ENCODE measurements at regions not wholly inside any gene's neighbourhood (a gene's known extent, or its start where the extent isn't known, plus 50 kb on each side); places are given as distances from the start of the nearest gene placed in this dataset.
A peak's percentile ranks its signal among the peaks of the same experiment; 100 is the strongest.

DNA sequence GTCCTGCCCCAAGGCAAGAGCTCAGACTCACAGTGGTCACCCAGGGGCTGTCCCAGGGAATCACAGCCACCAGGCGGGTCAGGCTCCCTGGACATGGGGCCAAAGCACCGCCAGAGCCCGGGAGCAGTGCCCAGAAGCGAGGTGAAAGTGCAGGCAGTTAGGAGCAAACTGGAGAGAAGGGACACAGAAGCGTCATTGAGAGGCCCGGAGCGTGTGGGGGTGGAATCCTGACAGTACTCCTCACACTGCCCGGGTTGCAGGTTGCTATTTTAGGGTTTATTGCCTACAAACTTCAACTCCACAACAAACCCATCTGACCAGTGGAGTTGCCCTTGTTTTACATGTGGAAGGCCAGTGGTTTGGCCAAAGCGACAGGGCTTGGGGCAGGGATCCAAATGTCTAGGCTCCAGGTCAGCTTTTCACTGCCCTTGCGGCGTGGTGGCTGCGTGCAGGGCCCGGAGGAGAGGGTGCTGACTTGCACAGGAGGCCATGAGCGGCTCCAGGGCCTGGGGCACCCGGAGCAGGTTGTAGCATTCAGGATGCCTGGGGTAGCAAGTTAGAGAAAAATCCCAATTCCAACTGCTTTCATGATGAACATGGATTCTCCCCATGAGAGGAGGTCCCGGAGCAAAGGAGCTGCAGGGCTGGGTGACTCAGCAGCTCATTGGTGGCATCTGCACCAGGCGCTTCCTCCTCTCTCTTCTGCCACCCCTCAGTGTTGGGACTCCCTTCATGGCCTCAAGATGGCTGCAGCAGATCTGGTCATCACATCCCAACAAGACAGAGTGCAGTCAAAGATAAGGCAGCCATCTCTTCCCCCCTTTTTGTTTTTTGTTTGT lies 112.3 kb upstream of the NCOR2 start:
- POLR2A ChIA-PET (ENCODE audit: unreplicated experiment) = no interaction called here
- Histone ChIP-seq H3K23ac (ENCODE audit: low read depth, low read length) (no peak overlapping the region), H3K9ac (ENCODE audit: low read depth, low read length) (no peak overlapping the region), H2BK20ac (ENCODE audit: low read depth, low read length) (0 out of 2 replicates have a peak overlapping the region, but pooled peaks have one; percentile 13), H4K91ac (ENCODE audit: insufficient read depth, low read depth, low read length) (peak overlapping the region; percentile 51; the same call in 1 of the 2 replicates), H3K4me1 (ENCODE audit: control insufficient read depth, insufficient read depth, low read length) (peaks cover 33% of the 10 kb centered on the region), H2BK5ac (ENCODE audit: low read depth, low read length, poor library complexity, severe bottlenecking) (no peak overlapping the region), H2AK9ac (replicated peaks; ENCODE audit: low read depth, low read length, poor library complexity) (peak overlapping the region; percentile 68), H3K79me1 (ENCODE audit: low read depth in 1 of 2, low read length in 2 of 2) (peaks cover 0 to 6% of the 10 kb centered on the region in 2 experiments; a peak in 1 of 4 replicates), H3K27ac (ENCODE audit: insufficient read depth, low read length) (no peak overlapping the region), H4K8ac (ENCODE audit: low read depth in 2 of 2, low read length in 2 of 2) (no peak overlapping the region; a peak in 1 of 4 replicates), H3K4me2 (ENCODE audit: low read depth, low read length) (no peak overlapping the region), H4K5ac (ENCODE audit: low read depth, low read length) (no peak overlapping the region), H3K18ac (ENCODE audit: low read depth, low read length) (no peak overlapping the region), H4K20me1 (ENCODE audit: insufficient read depth, low read length) (no peaks in the 10 kb centered on the region), H3K4me3 (ENCODE audit: insufficient read depth, low read depth, low read length) (no peak overlapping the region), H2AFZ (replicated peaks; ENCODE audit: low read length, poor library complexity) (no peak overlapping the region), H3K9me3 (ENCODE audit: control insufficient read depth, insufficient read depth, low read length) (no peaks in the 10 kb centered on the region), H2BK120ac (ENCODE audit: low read depth, low read length) (peak overlapping the region; percentile 82), H3K14ac (replicated peaks; ENCODE audit: low read depth, low read length) (peak overlapping the region; percentile 37), H3K27me3 (ENCODE audit: control insufficient read depth, insufficient read depth, low read length) (no peaks in the 10 kb centered on the region), H3K36me3 (ENCODE audit: control insufficient read depth, insufficient read depth, low read length) (no peaks in the 10 kb centered on the region), H3K56ac (ENCODE audit: extremely low read depth, insufficient read depth, low read length) (no peak overlapping the region), H2AK5ac (ENCODE audit: low read depth, low read length) (peak overlapping the region; percentile 86; the same call in 1 of the 2 replicates), H3K9me1 (ENCODE audit: insufficient read depth, low read length) (peaks cover 13% of the 10 kb centered on the region), H3K4ac (ENCODE audit: low read depth, low read length) (peak overlapping the region; percentile 5; the same call in 1 of the 2 replicates), H2BK15ac (ENCODE audit: low read depth, low read length) (peak overlapping the region; percentile 15; the same call in 1 of the 3 replicates)
- DNase-seq (no peak), ATAC-seq (ENCODE audit: low read depth) (no peak)
- dilution Hi-C loops (cut with HindIII; ENCODE audit: low sequenced_read_pairs, unreplicated experiment) = loop anchor here (10.0 kb wide), 1 partner anchor 55 kb away; no protein-coding TSS in a partner anchor
- TF ChIP-seq, protein P1, sequence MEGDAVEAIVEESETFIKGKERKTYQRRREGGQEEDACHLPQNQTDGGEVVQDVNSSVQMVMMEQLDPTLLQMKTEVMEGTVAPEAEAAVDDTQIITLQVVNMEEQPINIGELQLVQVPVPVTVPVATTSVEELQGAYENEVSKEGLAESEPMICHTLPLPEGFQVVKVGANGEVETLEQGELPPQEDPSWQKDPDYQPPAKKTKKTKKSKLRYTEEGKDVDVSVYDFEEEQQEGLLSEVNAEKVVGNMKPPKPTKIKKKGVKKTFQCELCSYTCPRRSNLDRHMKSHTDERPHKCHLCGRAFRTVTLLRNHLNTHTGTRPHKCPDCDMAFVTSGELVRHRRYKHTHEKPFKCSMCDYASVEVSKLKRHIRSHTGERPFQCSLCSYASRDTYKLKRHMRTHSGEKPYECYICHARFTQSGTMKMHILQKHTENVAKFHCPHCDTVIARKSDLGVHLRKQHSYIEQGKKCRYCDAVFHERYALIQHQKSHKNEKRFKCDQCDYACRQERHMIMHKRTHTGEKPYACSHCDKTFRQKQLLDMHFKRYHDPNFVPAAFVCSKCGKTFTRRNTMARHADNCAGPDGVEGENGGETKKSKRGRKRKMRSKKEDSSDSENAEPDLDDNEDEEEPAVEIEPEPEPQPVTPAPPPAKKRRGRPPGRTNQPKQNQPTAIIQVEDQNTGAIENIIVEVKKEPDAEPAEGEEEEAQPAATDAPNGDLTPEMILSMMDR (conservative IDR thresholded peaks at IDR 0.05; ENCODE audit: low read depth, low read length) = no peak
- no peak for TF ChIP-seq SMC3 (IDR thresholded peaks at IDR 0.05; ENCODE audit: low read depth, low read length)
- TF ChIP-seq RCOR1 (IDR thresholded peaks at IDR 0.05; ENCODE audit: insufficient replicate concordance, low read length) = no peak
- TF ChIP-seq, protein P2, sequence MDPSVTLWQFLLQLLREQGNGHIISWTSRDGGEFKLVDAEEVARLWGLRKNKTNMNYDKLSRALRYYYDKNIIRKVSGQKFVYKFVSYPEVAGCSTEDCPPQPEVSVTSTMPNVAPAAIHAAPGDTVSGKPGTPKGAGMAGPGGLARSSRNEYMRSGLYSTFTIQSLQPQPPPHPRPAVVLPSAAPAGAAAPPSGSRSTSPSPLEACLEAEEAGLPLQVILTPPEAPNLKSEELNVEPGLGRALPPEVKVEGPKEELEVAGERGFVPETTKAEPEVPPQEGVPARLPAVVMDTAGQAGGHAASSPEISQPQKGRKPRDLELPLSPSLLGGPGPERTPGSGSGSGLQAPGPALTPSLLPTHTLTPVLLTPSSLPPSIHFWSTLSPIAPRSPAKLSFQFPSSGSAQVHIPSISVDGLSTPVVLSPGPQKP (IDR thresholded peaks at IDR 0.05; ENCODE audit: borderline replicate concordance, low read depth, low read length) = no peak
- no peak for TF ChIP-seq MAFK (IDR thresholded peaks at IDR 0.05; ENCODE audit: low read depth, low read length)
- TF ChIP-seq MAZ (IDR thresholded peaks at IDR 0.05; ENCODE audit: borderline replicate concordance, low read depth, low read length) = no peak
- TF ChIP-seq FOS (IDR thresholded peaks at IDR 0.05; ENCODE audit: low read depth, low read length) = no peak
- TF ChIP-seq MXI1 (IDR thresholded peaks at IDR 0.05; ENCODE audit: borderline replicate concordance, low read depth, low read length) = no peak
- TF ChIP-seq RAD21 (IDR thresholded peaks at IDR 0.05; ENCODE audit: low read length) = no peak
- no peak for TF ChIP-seq NFE2L2 (IDR thresholded peaks at IDR 0.05; ENCODE audit: low read depth, low read length)
- TF ChIP-seq, protein P3, sequence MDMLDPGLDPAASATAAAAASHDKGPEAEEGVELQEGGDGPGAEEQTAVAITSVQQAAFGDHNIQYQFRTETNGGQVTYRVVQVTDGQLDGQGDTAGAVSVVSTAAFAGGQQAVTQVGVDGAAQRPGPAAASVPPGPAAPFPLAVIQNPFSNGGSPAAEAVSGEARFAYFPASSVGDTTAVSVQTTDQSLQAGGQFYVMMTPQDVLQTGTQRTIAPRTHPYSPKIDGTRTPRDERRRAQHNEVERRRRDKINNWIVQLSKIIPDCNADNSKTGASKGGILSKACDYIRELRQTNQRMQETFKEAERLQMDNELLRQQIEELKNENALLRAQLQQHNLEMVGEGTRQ (IDR thresholded peaks at IDR 0.05; ENCODE audit: low read depth, low read length) = no peak
- in situ Hi-C loops (cut with MboI; ENCODE audit: low sequenced_read_pairs) = no loop called here
- 83% methylated on average over 2 of the region's 17 CpGs; no CpG with 5 or more reads in 1 of the 2 experiments for WGBS, 2 experiments (ENCODE audit: extremely low coverage in 2 of 2, insufficient read length in 1 of 2)
- CTCF ChIA-PET = no interaction called here
- intact Hi-C loops (cut with micrococcal nuclease) = loop anchor here (5.0 kb wide), 1 partner anchor 88 kb away; no protein-coding TSS in a partner anchor
- no TSS peak for BruUV-seq (replicated peaks)

All from IMR-90 (cell line).